Esophagus squamous epithelium (tissue), 5 donors: ENCODE measurements at regions not wholly inside any gene's neighbourhood (a gene's known extent, or its start where the extent isn't known, plus 50 kb on each side); places are given as distances from the start of the nearest gene placed in this dataset.
A peak's percentile ranks its signal among the peaks of the same experiment; 100 is the strongest.

Source experiments
- DNase-seq: peaks from one replicate; lab custom pipeline; 2025; lab: John Stamatoyannopoulos, UW
- H3K27ac ChIP-seq, 4 donors: fragments of 200-600 bp; sonication (generic); one replicate each; pipeline ENCODE4 v1.5.1; 2016 to 2019; ENCODE audit warnings: mild to moderate bottlenecking in 1 of 4
- H3K27me3 ChIP-seq, 4 donors: fragments of 200-600 bp; sonication (generic); 1 replicate in 3 of 4; 2 replicates in 1 of 4; pipeline versions ENCODE4 v1.5.1 to v1.6.0; 2017 to 2021; ENCODE audit warnings: antibody characterized with exemption in 1 of 4
- H3K36me3 ChIP-seq, 3 donors: fragments of 200-600 bp; sonication (generic); one replicate each; pipeline ENCODE4 v1.5.1; 2016 to 2019
- H3K4me1 ChIP-seq, 3 donors: fragments of 200-600 bp; sonication (generic); one replicate each; pipeline ENCODE4 v1.5.1; 2017 to 2019
- H3K4me3 ChIP-seq, 4 donors: fragments of 200-600 bp; sonication (generic); 1 replicate in 3 of 4; 2 replicates in 1 of 4; pipeline ENCODE4 v1.5.1; 2016 to 2019; ENCODE audit warnings: mild to moderate bottlenecking in 2 of 4, moderate library complexity in 1 of 4
- H3K9me3 ChIP-seq, 3 donors: fragments of 200-600 bp; sonication (generic); one replicate each; pipeline ENCODE4 v1.5.1; 2016 to 2019
- POLR2A ChIP-seq, 4 donors: fragments of 450-650 bp; IDR thresholded peaks; one replicate each; pipeline ENCODE4 v1.6.1; 2017; ENCODE audit warnings: antibody characterized with exemption in 4 of 4, mild to moderate bottlenecking in 4 of 4, moderate library complexity in 3 of 4
- WGBS, 2 donors: methylation state at CpG; one replicate each; pipeline ENCODE4 v1.1.5; 2018; 5-methylcytosine and 5-hydroxymethylcytosine counted together
- intact Hi-C: fragments of 100-400 bp; cut with DNase I; formaldehyde crosslinking; loops from one replicate; pipeline ENCODE4 v1.15.0; 2022
- TF ChIP-seq, protein P1 (sequence below), 6 experiments: fragments of 450-650 bp in 4 of 6; fragments of 200-600 bp in 2 of 6; sonication (generic) in 2 of 6; IDR thresholded peaks; one replicate each; pipeline ENCODE4 v1.5.1; 2016 to 2019; ENCODE audit warnings: antibody characterized with exemption in 6 of 6, mild to moderate bottlenecking in 4 of 6, moderate library complexity in 4 of 6
- donor health status: DM: yes; HTN: yes; CAD: no.

DNA sequence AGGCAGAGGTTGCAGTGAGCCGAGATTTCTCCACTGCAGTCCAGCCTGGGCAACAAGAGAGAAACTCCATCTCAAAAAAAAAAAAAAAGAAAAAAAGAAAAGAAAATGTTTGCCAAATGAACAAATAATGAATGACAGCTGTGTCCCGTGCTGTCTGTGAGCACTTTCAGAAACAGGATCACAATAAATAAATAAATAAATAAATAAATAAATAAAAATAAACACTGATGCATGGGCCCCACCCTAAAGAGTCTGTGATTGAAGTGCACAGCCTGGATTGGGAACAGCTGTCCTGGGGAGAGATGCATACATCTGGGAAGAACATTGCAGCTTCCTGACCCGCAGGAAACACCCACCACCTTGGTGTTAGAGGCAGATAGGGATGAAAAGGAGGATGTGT is 123.6 kb downstream of the NPTX2 start:
- intact Hi-C loops = no loop called here
- no peak for DNase-seq
- 52 to 92% methylated on average over 3 of the region's 3 CpGs for WGBS, 2 donors
- Histone ChIP-seq H3K36me3 (no peaks in the 10 kb centered on the region), H3K9me3 (no peaks in the 10 kb centered on the region), H3K27ac (no peak overlapping the region), H3K4me3 (no peak overlapping the region), H3K4me1 (no peaks in the 10 kb centered on the region), H3K27me3 (no peaks in the 10 kb centered on the region)
- TF ChIP-seq POLR2A (IDR thresholded peaks at IDR 0.05) = no peak

DNA sequence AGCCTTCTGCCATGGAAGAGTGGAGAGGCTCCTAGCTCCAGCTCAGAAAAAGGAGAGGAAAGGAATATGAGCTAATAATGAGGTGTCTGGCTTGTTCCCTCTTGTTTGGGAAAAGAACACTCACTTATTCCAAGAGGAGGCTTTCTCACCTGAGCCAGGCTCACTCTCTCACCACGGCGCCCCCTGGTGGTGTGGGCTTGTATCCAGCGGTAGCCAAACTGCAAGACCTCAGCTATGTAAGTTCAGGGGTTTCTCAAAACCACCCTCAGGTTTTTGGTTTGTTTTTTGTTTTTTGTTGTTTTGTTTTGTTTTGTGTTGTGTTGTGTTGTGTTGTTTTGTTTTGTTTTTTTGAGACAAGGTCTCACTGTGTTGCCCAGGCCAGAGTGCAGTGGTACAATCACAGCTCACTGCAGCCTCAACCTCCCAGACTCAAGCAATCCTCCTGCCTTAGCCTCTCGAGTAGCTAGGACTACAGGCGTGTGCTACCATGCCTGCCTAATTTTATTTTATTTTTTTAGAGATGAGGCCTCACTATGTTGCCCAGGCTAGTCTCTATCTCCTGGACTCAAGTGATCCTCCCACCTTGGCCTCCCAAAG is 124.0 kb downstream of the TMEM130 start:
- TF ChIP-seq, protein P1, sequence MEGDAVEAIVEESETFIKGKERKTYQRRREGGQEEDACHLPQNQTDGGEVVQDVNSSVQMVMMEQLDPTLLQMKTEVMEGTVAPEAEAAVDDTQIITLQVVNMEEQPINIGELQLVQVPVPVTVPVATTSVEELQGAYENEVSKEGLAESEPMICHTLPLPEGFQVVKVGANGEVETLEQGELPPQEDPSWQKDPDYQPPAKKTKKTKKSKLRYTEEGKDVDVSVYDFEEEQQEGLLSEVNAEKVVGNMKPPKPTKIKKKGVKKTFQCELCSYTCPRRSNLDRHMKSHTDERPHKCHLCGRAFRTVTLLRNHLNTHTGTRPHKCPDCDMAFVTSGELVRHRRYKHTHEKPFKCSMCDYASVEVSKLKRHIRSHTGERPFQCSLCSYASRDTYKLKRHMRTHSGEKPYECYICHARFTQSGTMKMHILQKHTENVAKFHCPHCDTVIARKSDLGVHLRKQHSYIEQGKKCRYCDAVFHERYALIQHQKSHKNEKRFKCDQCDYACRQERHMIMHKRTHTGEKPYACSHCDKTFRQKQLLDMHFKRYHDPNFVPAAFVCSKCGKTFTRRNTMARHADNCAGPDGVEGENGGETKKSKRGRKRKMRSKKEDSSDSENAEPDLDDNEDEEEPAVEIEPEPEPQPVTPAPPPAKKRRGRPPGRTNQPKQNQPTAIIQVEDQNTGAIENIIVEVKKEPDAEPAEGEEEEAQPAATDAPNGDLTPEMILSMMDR (IDR thresholded peaks at IDR 0.05) = peak; percentile 46 to 81 (median 65)
- TF ChIP-seq POLR2A (IDR thresholded peaks at IDR 0.05) = no peak
- 25 to 34% methylated on average over 5 of the region's 5 CpGs for WGBS, 2 donors
- no peak for DNase-seq
- intact Hi-C loops = no loop called here
- Histone ChIP-seq H3K36me3 (no peaks in the 10 kb centered on the region), H3K9me3 (no peaks in the 10 kb centered on the region), H3K27ac (no peak overlapping the region), H3K27me3 (peaks cover 0 to 19% (median 0%) of the 10 kb centered on the region in 4 donors), H3K4me1 (no peaks in the 10 kb centered on the region), H3K4me3 (no peak overlapping the region)

DNA sequence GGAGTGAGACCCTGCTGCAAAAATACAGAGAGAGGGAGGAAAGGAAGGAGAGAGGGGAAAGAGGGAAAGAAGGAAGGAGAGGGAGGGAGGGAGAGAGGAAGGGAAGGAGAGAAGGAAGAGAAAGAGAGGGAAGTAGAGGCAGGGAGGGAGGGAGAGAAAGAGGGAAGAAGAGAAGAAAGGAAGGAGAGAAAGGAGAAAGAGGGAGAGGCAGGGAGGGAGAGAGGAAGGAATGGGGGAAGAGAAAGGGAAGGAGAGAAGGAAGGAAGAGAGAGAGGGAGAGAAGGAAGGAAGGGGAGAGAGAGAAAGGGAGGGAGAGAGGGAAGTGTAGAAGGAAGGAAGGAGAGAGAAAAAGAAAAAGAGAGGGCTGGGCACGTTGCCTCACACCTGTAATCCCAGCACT is 121.7 kb downstream of the TMEM130 start:
- DNase-seq = no peak
- no peak overlapping the region for H3K27ac ChIP-seq
- intact Hi-C loops = no loop called here
- H3K9me3 ChIP-seq = no peaks in the 10 kb centered on the region
- 20% methylated on average over 1 of the region's 1 CpG for WGBS, 2 donors
- no peak overlapping the region for H3K4me3 ChIP-seq
- H3K4me1 ChIP-seq = no peaks in the 10 kb centered on the region
- H3K36me3 ChIP-seq = no peaks in the 10 kb centered on the region
- no peak for TF ChIP-seq POLR2A (IDR thresholded peaks at IDR 0.05)
- TF ChIP-seq, protein P1 (IDR thresholded peaks at IDR 0.05) = no peak
- peaks cover 0 to 19% (median 0%) of the 10 kb centered on the region in 4 donors for H3K27me3 ChIP-seq

DNA sequence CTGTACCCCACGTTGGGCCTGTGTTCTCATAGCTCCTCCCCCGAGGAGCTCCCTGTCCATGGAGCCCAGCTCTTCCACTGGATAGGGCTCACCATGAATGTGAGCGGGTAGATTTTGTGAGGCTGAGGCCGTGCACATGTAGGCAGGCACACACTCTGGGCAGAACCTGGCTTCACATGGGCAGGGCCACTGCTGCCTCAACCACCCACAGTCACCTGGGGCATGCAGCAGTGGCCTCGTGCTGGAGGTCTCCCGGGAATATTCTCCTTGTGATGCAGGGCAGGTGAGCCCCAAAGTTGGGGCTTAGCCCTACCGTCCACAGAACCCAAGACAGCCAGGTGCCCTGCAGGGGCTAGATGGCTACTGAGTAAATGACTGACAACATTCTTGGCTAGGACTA is 116.6 kb downstream of the TMEM130 start:
- H3K27ac ChIP-seq = no peak overlapping the region
- no peaks in the 10 kb centered on the region for H3K36me3 ChIP-seq
- H3K27me3 ChIP-seq = peaks cover 0 to 20% (median 0%) of the 10 kb centered on the region in 4 donors
- no peak for DNase-seq
- no peak overlapping the region for H3K4me3 ChIP-seq
- no peaks in the 10 kb centered on the region for H3K4me1 ChIP-seq
- no peaks in the 10 kb centered on the region for H3K9me3 ChIP-seq
- no peak for TF ChIP-seq POLR2A (IDR thresholded peaks at IDR 0.05)
- TF ChIP-seq, protein P1 (IDR thresholded peaks at IDR 0.05) = no peak
- WGBS, 2 donors = 82 to 83% methylated on average over 1 to 2 of the region's 7 CpGs
- intact Hi-C loops = no loop called here

DNA sequence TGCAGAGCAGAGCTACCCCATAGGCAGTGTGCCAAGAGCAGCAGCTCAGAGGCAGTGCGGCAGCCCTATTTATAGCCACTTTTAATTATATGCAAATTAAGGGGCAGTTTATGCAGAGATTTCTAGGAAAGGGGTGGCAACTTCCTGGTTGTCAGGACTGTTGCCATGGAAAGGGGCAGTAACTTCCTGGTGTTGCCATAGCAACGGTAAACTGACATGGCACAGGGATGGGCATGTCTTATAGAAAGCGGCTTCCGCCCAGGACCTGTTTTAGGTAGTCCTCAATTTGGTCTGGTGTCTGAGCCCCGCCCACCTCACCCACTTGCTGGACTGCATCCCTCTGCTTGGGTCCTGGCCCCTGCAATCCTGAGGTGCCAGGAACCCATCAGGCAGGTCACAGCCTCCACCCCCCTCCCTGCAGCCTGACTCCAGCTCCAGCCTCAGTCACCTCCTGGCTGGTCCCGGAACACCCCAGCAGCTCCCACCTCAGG is 115.8 kb downstream of the TMEM130 start:
- no peaks in the 10 kb centered on the region for H3K9me3 ChIP-seq
- H3K36me3 ChIP-seq = no peaks in the 10 kb centered on the region
- no peak for TF ChIP-seq POLR2A (IDR thresholded peaks at IDR 0.05)
- TF ChIP-seq, protein P1 (IDR thresholded peaks at IDR 0.05) = no peak
- H3K4me3 ChIP-seq = no peak overlapping the region
- no peak overlapping the region for H3K27ac ChIP-seq
- intact Hi-C loops = no loop called here
- H3K4me1 ChIP-seq = no peaks in the 10 kb centered on the region
- DNase-seq = no peak
- 61 to 67% methylated on average over 3 to 5 of the region's 6 CpGs for WGBS, 2 donors
- peaks cover 0 to 14% (median 0%) of the 10 kb centered on the region in 4 donors for H3K27me3 ChIP-seq
